ENCODE measurements at regions not wholly inside any gene's neighbourhood (a gene's known extent, or its start where the extent isn't known, plus 50 kb on each side); places are given as distances from the start of the nearest gene placed in this dataset.

GRCh38 chr5:162719720-162720119, 652.1 kb downstream of the GABRG2 start:
- no peak for DNase-seq
- no peak overlapping the region for H3K23ac ChIP-seq (ENCODE audit: low read length in 2 of 2)
- no peak overlapping the region for H2BK5ac ChIP-seq (ENCODE audit: low read depth, low read length, poor library complexity, severe bottlenecking)
- H3K27ac ChIP-seq (ENCODE audit: low read length, poor library complexity, severe bottlenecking) = no peak overlapping the region
- H3K4me2 ChIP-seq (ENCODE audit: low read length, poor library complexity, severe bottlenecking) = no peak overlapping the region
- no peak overlapping the region for H3K4me3 ChIP-seq (ENCODE audit: insufficient read depth in 1 of 2, low read depth in 1 of 2, low read length in 2 of 2)
- no peak overlapping the region for H3K18ac ChIP-seq (ENCODE audit: low read depth in 1 of 2, low read length in 2 of 2)
- no peaks in the 10 kb centered on the region for H3K36me3 ChIP-seq (ENCODE audit: control insufficient read depth in 1 of 2, insufficient read depth in 2 of 2, low read depth in 1 of 2, low read length in 2 of 2)
- no peak overlapping the region for H3K4ac ChIP-seq (ENCODE audit: low read depth in 1 of 2, low read length in 2 of 2)
- H4K8ac ChIP-seq (ENCODE audit: low read length) = no peak overlapping the region
- H4K91ac ChIP-seq (ENCODE audit: low read length) = no peak overlapping the region
- H2BK120ac ChIP-seq (ENCODE audit: low read depth, low read length) = no peak overlapping the region
- no peak overlapping the region for H2AFZ ChIP-seq (ENCODE audit: low read depth, low read length)
- no peak overlapping the region for H3K9ac ChIP-seq (ENCODE audit: low read length)
- no peaks in the 10 kb centered on the region for H3K79me1 ChIP-seq (replicated peaks; ENCODE audit: low read length, poor library complexity, severe bottlenecking)
- no peaks in the 10 kb centered on the region for H3K27me3 ChIP-seq (ENCODE audit: control insufficient read depth in 1 of 2, insufficient read depth in 1 of 2, low read length in 2 of 2)
- no peak overlapping the region for H3K14ac ChIP-seq (ENCODE audit: low read length in 2 of 2)
- peaks cover 32% of the 10 kb centered on the region for H3K9me3 ChIP-seq (ENCODE audit: control insufficient read depth, low read length)
- no peak overlapping the region for H2BK12ac ChIP-seq (ENCODE audit: low read length in 2 of 2)
- H3K4me1 ChIP-seq (ENCODE audit: control insufficient read depth, insufficient read depth, low read depth, low read length) = no peaks in the 10 kb centered on the region
- H2AK5ac ChIP-seq (ENCODE audit: low read length, severe bottlenecking) = no peak overlapping the region
- H2BK15ac ChIP-seq (ENCODE audit: low read depth, poor library complexity, severe bottlenecking) = no peak overlapping the region

GRCh38 chr5:162721125-162721524, 653.6 kb downstream of the GABRG2 start:
- Histone ChIP-seq H3K4ac (ENCODE audit: low read depth in 1 of 2, low read length in 2 of 2) (no peak overlapping the region), H3K9ac (ENCODE audit: low read length) (no peak overlapping the region), H3K23ac (ENCODE audit: low read length in 2 of 2) (no peak overlapping the region), H4K8ac (ENCODE audit: low read length) (no peak overlapping the region), H3K18ac (ENCODE audit: low read depth in 1 of 2, low read length in 2 of 2) (no peak overlapping the region), H3K4me3 (ENCODE audit: insufficient read depth in 1 of 2, low read depth in 1 of 2, low read length in 2 of 2) (no peak overlapping the region), H3K4me1 (ENCODE audit: control insufficient read depth, insufficient read depth, low read depth, low read length) (no peaks in the 10 kb centered on the region), H3K27ac (ENCODE audit: low read length, poor library complexity, severe bottlenecking) (no peak overlapping the region), H2BK120ac (ENCODE audit: low read depth, low read length) (no peak overlapping the region), H3K36me3 (ENCODE audit: control insufficient read depth in 1 of 2, insufficient read depth in 2 of 2, low read depth in 1 of 2, low read length in 2 of 2) (no peaks in the 10 kb centered on the region), H3K14ac (ENCODE audit: low read length in 2 of 2) (no peak overlapping the region), H3K9me3 (ENCODE audit: control insufficient read depth, low read length) (peaks cover 31% of the 10 kb centered on the region), H2AK5ac (ENCODE audit: low read length, severe bottlenecking) (no peak overlapping the region), H3K27me3 (ENCODE audit: control insufficient read depth in 1 of 2, insufficient read depth in 1 of 2, low read length in 2 of 2) (no peaks in the 10 kb centered on the region), H4K91ac (ENCODE audit: low read length) (no peak overlapping the region), H2BK12ac (ENCODE audit: low read length in 2 of 2) (no peak overlapping the region), H2BK5ac (ENCODE audit: low read depth, low read length, poor library complexity, severe bottlenecking) (no peak overlapping the region), H3K4me2 (ENCODE audit: low read length, poor library complexity, severe bottlenecking) (no peak overlapping the region), H3K79me1 (replicated peaks; ENCODE audit: low read length, poor library complexity, severe bottlenecking) (no peaks in the 10 kb centered on the region), H2AFZ (ENCODE audit: low read depth, low read length) (no peak overlapping the region), H2BK15ac (ENCODE audit: low read depth, poor library complexity, severe bottlenecking) (no peak overlapping the region)
- no peak for DNase-seq
- WGBS = 40% methylated on average over 1 of the region's 1 CpG

GRCh38 chr5:162752612-162753011, 684.8 kb upstream of the CCNG1 start:
- Histone ChIP-seq H3K4me1 (ENCODE audit: control insufficient read depth, insufficient read depth, low read depth, low read length) (no peaks in the 10 kb centered on the region), H3K4me3 (ENCODE audit: insufficient read depth in 1 of 2, low read depth in 1 of 2, low read length in 2 of 2) (no peak overlapping the region), H3K4ac (ENCODE audit: low read depth in 1 of 2, low read length in 2 of 2) (no peak overlapping the region), H2BK120ac (ENCODE audit: low read depth, low read length) (no peak overlapping the region), H3K14ac (ENCODE audit: low read length in 2 of 2) (no peak overlapping the region), H4K91ac (ENCODE audit: low read length) (no peak overlapping the region), H3K18ac (ENCODE audit: low read depth in 1 of 2, low read length in 2 of 2) (no peak overlapping the region), H3K9ac (ENCODE audit: low read length) (no peak overlapping the region), H3K4me2 (ENCODE audit: low read length, poor library complexity, severe bottlenecking) (no peak overlapping the region), H2BK12ac (ENCODE audit: low read length in 2 of 2) (no peak overlapping the region), H3K79me1 (replicated peaks; ENCODE audit: low read length, poor library complexity, severe bottlenecking) (no peaks in the 10 kb centered on the region), H2BK15ac (ENCODE audit: low read depth, poor library complexity, severe bottlenecking) (no peak overlapping the region), H3K27me3 (ENCODE audit: control insufficient read depth in 1 of 2, insufficient read depth in 1 of 2, low read length in 2 of 2) (no peaks in the 10 kb centered on the region), H4K8ac (ENCODE audit: low read length) (no peak overlapping the region), H3K23ac (ENCODE audit: low read length in 2 of 2) (no peak overlapping the region), H2AK5ac (ENCODE audit: low read length, severe bottlenecking) (no peak overlapping the region), H2BK5ac (ENCODE audit: low read depth, low read length, poor library complexity, severe bottlenecking) (no peak overlapping the region), H3K36me3 (ENCODE audit: control insufficient read depth in 1 of 2, insufficient read depth in 2 of 2, low read depth in 1 of 2, low read length in 2 of 2) (no peaks in the 10 kb centered on the region), H3K27ac (ENCODE audit: low read length, poor library complexity, severe bottlenecking) (no peak overlapping the region), H3K9me3 (ENCODE audit: control insufficient read depth, low read length) (peaks cover 25% of the 10 kb centered on the region), H2AFZ (ENCODE audit: low read depth, low read length) (no peak overlapping the region)
- DNase-seq = no peak
- WGBS = 81% methylated on average over 1 of the region's 3 CpGs

- H3K14ac ChIP-seq (ENCODE audit: low read length in 2 of 2) = no peak overlapping the region
- H2AFZ ChIP-seq (ENCODE audit: low read depth, low read length) = no peak overlapping the region
- no peaks in the 10 kb centered on the region for H3K79me1 ChIP-seq (replicated peaks; ENCODE audit: low read length, poor library complexity, severe bottlenecking)
- no peak overlapping the region for H3K4me2 ChIP-seq (ENCODE audit: low read length, poor library complexity, severe bottlenecking)
- no peak overlapping the region for H3K4ac ChIP-seq (ENCODE audit: low read depth in 1 of 2, low read length in 2 of 2)
- H3K36me3 ChIP-seq (ENCODE audit: control insufficient read depth in 1 of 2, insufficient read depth in 2 of 2, low read depth in 1 of 2, low read length in 2 of 2) = no peaks in the 10 kb centered on the region
- no peak overlapping the region for H3K18ac ChIP-seq (ENCODE audit: low read depth in 1 of 2, low read length in 2 of 2)
- no peak overlapping the region for H4K91ac ChIP-seq (ENCODE audit: low read length)
- peaks cover 35% of the 10 kb centered on the region for H3K9me3 ChIP-seq (ENCODE audit: control insufficient read depth, low read length)
- no peak overlapping the region for H4K8ac ChIP-seq (ENCODE audit: low read length)
- WGBS = 60% methylated on average over 4 of the region's 5 CpGs
- H3K4me1 ChIP-seq (ENCODE audit: control insufficient read depth, insufficient read depth, low read depth, low read length) = no peaks in the 10 kb centered on the region
- no peak overlapping the region for H3K9ac ChIP-seq (ENCODE audit: low read length)
- no peak overlapping the region for H2BK120ac ChIP-seq (ENCODE audit: low read depth, low read length)
- no peak overlapping the region for H2BK15ac ChIP-seq (ENCODE audit: low read depth, poor library complexity, severe bottlenecking)
- no peaks in the 10 kb centered on the region for H3K27me3 ChIP-seq (ENCODE audit: control insufficient read depth in 1 of 2, insufficient read depth in 1 of 2, low read length in 2 of 2)
- H3K27ac ChIP-seq (ENCODE audit: low read length, poor library complexity, severe bottlenecking) = no peak overlapping the region
- no peak overlapping the region for H3K4me3 ChIP-seq (ENCODE audit: insufficient read depth in 1 of 2, low read depth in 1 of 2, low read length in 2 of 2)
- H2AK5ac ChIP-seq (ENCODE audit: low read length, severe bottlenecking) = no peak overlapping the region
- no peak overlapping the region for H2BK5ac ChIP-seq (ENCODE audit: low read depth, low read length, poor library complexity, severe bottlenecking)
- DNase-seq = no peak
- H2BK12ac ChIP-seq (ENCODE audit: low read length in 2 of 2) = no peak overlapping the region
- no peak overlapping the region for H3K23ac ChIP-seq (ENCODE audit: low read length in 2 of 2)
Observed at GRCh38 chr5:162762119-162762518, 675.3 kb upstream of the CCNG1 start.
